SIG-M5 treated with dmso at 0.1 percent for 504 hours (cell line): ENCODE measurements at regions not wholly inside any gene's neighbourhood (a gene's known extent, or its start where the extent isn't known, plus 50 kb on each side); places are given as distances from the start of the nearest gene placed in this dataset.

Experiments used
- DNase-seq: peaks from one replicate; lab custom pipeline; 2025; ENCODE audit not compliant: unreplicated experiment; lab: John Stamatoyannopoulos, UW

- no peak for DNase-seq
These were observed 86.4 kb downstream of the MICALL2 start for GRCh38 chr7:1372671-1373379.

GRCh38 chr7:1377111-1377909 is 82.0 kb downstream of the MICALL2 start:
- DNase-seq = no peak

GRCh38 chr7:1378610-1379601 is 80.4 kb downstream of the MICALL2 start:
- DNase-seq = no peak

DNA sequence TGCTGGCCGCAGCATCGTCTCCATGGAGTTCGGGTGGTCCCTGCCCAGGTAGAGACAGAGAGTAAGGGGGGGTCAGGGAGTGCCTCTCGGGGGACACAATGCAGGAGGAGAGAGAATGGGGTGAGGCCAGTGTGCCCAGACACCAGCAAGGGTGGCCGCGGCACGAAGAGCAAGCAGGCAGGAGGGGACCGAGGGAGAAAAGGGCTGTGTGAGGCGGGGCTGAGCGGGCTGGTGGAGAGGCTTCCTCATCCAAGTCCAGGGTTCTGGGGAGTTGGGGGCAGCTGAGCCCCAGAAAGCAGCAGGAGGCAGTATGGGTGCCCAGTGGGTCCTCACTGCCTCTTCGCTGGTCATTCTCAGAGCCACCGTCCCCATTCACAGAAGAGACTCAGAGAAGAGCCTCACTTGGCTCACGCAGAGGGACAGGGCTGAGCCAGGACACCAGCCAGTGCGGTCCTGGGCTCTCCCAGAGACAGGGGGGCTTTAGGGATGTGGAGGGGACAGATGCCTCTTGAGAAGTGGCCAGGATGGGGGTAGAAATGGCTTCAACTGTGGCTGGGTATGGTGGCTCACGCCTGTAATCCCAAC is 78.9 kb downstream of the MICALL2 start:
- DNase-seq = no peak

DNA sequence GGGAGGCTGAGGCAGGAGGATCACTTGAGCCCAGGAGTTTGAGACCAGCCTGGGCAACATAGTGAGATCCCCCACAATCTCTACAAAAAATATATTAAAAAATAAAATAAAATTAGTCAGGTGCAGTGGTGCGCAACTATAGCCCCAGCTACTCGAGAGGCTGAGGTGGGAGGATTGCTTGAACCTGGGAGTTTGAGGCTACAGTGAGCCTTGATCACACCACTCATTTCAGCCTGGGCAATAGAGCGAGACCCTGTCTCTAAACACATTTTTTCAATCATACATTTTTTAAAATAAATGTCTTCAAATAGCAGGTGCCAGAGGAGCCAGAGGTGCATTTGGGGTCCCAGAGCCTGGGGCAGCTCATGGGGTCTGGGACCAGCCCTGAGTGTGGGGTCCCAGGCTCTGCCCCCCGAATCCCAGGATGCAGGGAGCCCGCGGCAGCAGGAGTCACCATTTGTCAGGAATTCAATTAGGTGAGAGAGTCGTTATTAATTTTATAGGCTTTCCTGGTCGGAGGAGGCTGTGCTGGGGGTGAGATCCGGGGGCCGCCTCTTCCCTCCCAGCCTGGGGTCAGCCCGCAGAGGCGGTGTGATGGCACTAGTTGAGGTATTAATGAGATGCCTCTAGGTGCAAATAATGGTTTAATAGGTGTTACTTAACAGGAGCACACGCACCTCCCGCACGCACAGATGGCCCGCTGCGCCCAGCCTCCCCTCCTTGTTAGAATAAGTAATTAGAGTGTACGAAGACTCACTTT is 78.3 kb downstream of the MICALL2 start:
- no peak for DNase-seq

GRCh38 chr7:1382553-1383397 is 76.5 kb downstream of the MICALL2 start:
- DNase-seq = no peak

DNA sequence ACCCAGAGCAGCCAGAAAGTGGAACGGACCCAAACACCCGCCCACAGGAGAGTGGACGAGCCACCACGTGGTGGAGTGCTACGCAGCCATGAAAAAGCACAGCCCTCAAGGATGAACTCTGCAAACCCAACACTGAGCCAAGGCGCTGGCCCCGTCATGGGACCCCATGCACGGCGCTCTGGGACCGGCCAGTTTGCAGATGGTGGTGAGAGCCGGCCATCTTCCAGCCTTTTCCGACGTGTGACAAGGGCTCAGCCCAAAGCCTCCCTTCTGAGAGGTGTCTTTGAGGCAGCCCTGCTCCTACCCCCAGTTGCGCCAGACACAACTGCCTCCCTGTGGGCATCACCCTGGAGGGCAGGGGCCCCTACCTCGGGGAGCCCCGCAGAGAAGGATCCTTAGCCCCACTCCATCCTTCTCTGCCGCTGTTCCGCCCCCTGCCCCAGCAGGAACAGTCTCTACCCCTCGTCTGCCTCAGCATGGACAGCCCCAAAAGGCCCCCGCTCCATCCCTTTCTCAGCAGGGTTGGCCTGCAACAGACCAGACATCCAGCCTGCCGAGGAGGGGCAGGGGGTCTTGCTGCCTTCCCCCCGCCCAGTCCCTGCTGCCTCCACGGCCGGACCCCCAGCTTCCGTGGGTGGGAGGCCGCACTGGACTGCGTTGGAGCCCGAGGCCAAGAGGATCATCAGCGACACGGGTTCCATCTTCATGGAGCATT is 75.7 kb downstream of the MICALL2 start:
- DNase-seq = no peak

DNA sequence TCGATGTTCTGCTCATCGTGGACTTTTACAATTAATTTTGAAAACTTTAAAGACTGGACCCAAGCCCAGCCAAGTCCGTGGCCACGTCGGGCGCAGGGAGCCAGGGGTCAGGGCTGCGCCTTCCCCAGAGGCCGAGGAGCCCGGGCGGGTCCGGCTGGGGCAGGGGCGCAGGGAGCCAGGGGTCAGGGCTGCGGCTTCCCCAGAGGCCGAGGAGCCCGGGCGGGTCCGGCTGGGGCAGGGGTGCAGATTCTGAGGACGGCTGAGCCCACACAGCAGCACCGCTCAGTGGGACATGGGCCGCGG is 75.2 kb downstream of the MICALL2 start:
- no peak for DNase-seq
